GM19455 (cell line): ENCODE measurements at regions not wholly inside any gene's neighbourhood (a gene's known extent, or its start where the extent isn't known, plus 50 kb on each side); places are given as distances from the start of the nearest gene placed in this dataset.
"Not testable (repeated sequence)": the region's sequence is repeated elsewhere in the genome, so short reads cannot be mapped to it uniquely, and the experiment has no call there.

ENCODE experiments used
- ATAC-seq: cut with Tn5 transposase; IDR thresholded peaks from one replicate; pipeline ENCODE4 v1.9.1; 2021; ENCODE audit not compliant: unreplicated experiment

- ATAC-seq, result no peak
These were observed 134.5 kb downstream of the PPP1R3A start for GRCh38 chr7:113784316-113784715.

- no peak for ATAC-seq
These were observed 135.4 kb downstream of the PPP1R3A start for GRCh38 chr7:113783403-113783802.

- ATAC-seq, result no peak
These were observed 143.0 kb downstream of the PPP1R3A start for GRCh38 chr7:113775804-113776203.

GRCh38 chr7:113775401-113775800 lies 143.4 kb downstream of the PPP1R3A start:
- ATAC-seq, result no peak

- no peak for ATAC-seq
These were observed 144.5 kb downstream of the PPP1R3A start for GRCh38 chr7:113774182-113774807.

GRCh38 chr7:113770146-113770738 lies 148.6 kb downstream of the PPP1R3A start:
- no peak for ATAC-seq

- no peak for ATAC-seq
These were observed 150.4 kb downstream of the PPP1R3A start for GRCh38 chr7:113768387-113768786.

- ATAC-seq, result no peak
These were observed 154.3 kb downstream of the PPP1R3A start for GRCh38 chr7:113764401-113765035.

- ATAC-seq, result no peak
These were observed 155.6 kb downstream of the PPP1R3A start for GRCh38 chr7:113763226-113763625.

- no peak for ATAC-seq
These were observed 162.6 kb downstream of the PPP1R3A start for GRCh38 chr7:113756250-113756649.

GRCh38 chr7:113752689-113753088 lies 166.1 kb downstream of the PPP1R3A start:
- ATAC-seq, result no peak

GRCh38 chr7:113752289-113752688 lies 166.5 kb downstream of the PPP1R3A start:
- no peak for ATAC-seq

- no peak for ATAC-seq
These were observed 167.3 kb downstream of the PPP1R3A start for GRCh38 chr7:113751547-113751946.

- not testable (repeated sequence) for ATAC-seq
These were observed 170.4 kb downstream of the PPP1R3A start for GRCh38 chr7:113748385-113748784.

- ATAC-seq, result not testable (repeated sequence)
These were observed 175.8 kb downstream of the PPP1R3A start for GRCh38 chr7:113742946-113743431.

GRCh38 chr7:113742377-113742776 lies 176.4 kb downstream of the PPP1R3A start:
- no peak for ATAC-seq

- no peak for ATAC-seq
These were observed 187.2 kb downstream of the PPP1R3A start for GRCh38 chr7:113731571-113731970.

- no peak for ATAC-seq
These were observed 188.4 kb downstream of the PPP1R3A start for GRCh38 chr7:113730309-113730955.

GRCh38 chr7:113727486-113727885 lies 191.3 kb downstream of the PPP1R3A start:
- ATAC-seq, result no peak

GRCh38 chr7:113722006-113722405 lies 196.8 kb downstream of the PPP1R3A start:
- no peak for ATAC-seq

- ATAC-seq, result no peak
These were observed 201.1 kb downstream of the PPP1R3A start for GRCh38 chr7:113717739-113718138.
